ENCODE measurements at regions not wholly inside any gene's neighbourhood (a gene's known extent, or its start where the extent isn't known, plus 50 kb on each side); places are given as distances from the start of the nearest gene placed in this dataset.

- ChIA-PET POLR2A (no interaction called here), CTCF (no interaction called here)
- Mint-ChIP-seq H3K27me3 (peaks cover 5% of the 10 kb centered on the region), H3K27ac (no peak overlapping the region), H3K4me1 (no peaks in the 10 kb centered on the region), H3K36me3 (ENCODE audit: low read depth) (no peaks in the 10 kb centered on the region), H3K9me3 (ENCODE audit: low read depth) (no peaks in the 10 kb centered on the region), H3K4me3 (no peak overlapping the region)
- no peak for DNase-seq
- ATAC-seq: no peak
- intact Hi-C loops (cut with DNase I, micrococcal nuclease): no loop called here
Observed at GRCh38 chr13:109384491-109385241, 401.7 kb downstream of the IRS2 start.

- Mint-ChIP-seq H3K4me3 (no peak overlapping the region), H3K27me3 (peaks cover 9% of the 10 kb centered on the region), H3K4me1 (no peaks in the 10 kb centered on the region), H3K36me3 (ENCODE audit: low read depth) (no peaks in the 10 kb centered on the region), H3K27ac (no peak overlapping the region), H3K9me3 (ENCODE audit: low read depth) (no peaks in the 10 kb centered on the region)
- intact Hi-C loops (cut with DNase I, micrococcal nuclease): no loop called here
- DNase-seq: no peak
- ATAC-seq: no peak
- POLR2A ChIA-PET: no interaction called here
- CTCF ChIA-PET: no interaction called here
Observed at GRCh38 chr13:109383683-109384082, 402.7 kb downstream of the IRS2 start.

- Mint-ChIP-seq H3K27ac (no peak overlapping the region), H3K4me1 (no peaks in the 10 kb centered on the region), H3K4me3 (no peak overlapping the region), H3K36me3 (ENCODE audit: low read depth) (no peaks in the 10 kb centered on the region), H3K9me3 (ENCODE audit: low read depth) (no peaks in the 10 kb centered on the region), H3K27me3 (peaks cover 9% of the 10 kb centered on the region)
- intact Hi-C loops (cut with DNase I, micrococcal nuclease): no loop called here
- CTCF ChIA-PET: no interaction called here
- DNase-seq (no peak), ATAC-seq (no peak)
- POLR2A ChIA-PET: no interaction called here
Observed at GRCh38 chr13:109381546-109382180, 404.7 kb downstream of the IRS2 start.

- Mint-ChIP-seq H3K4me3 (no peak overlapping the region), H3K9me3 (ENCODE audit: low read depth) (no peaks in the 10 kb centered on the region), H3K27me3 (peaks cover 6% of the 10 kb centered on the region), H3K4me1 (no peaks in the 10 kb centered on the region), H3K36me3 (ENCODE audit: low read depth) (no peaks in the 10 kb centered on the region), H3K27ac (no peak overlapping the region)
- intact Hi-C loops (cut with DNase I, micrococcal nuclease): no loop called here
- no peak for ATAC-seq
- CTCF ChIA-PET: no interaction called here
- no peak for DNase-seq
- POLR2A ChIA-PET: no interaction called here
Observed at GRCh38 chr13:109380457-109380856, 405.9 kb downstream of the IRS2 start.

- Mint-ChIP-seq H3K27ac (no peak overlapping the region), H3K36me3 (ENCODE audit: low read depth) (no peaks in the 10 kb centered on the region), H3K4me3 (no peak overlapping the region), H3K9me3 (ENCODE audit: low read depth) (no peaks in the 10 kb centered on the region), H3K4me1 (no peaks in the 10 kb centered on the region), H3K27me3 (peaks cover 6% of the 10 kb centered on the region)
- DNase-seq (no peak), ATAC-seq (no peak)
- ChIA-PET CTCF (no interaction called here), POLR2A (no interaction called here)
- intact Hi-C loops (cut with DNase I, micrococcal nuclease): no loop called here
Observed at GRCh38 chr13:109379930-109380329, 406.5 kb downstream of the IRS2 start.

GRCh38 chr13:109376936-109377335, 409.4 kb downstream of the IRS2 start:
- no peaks in the 10 kb centered on the region for H3K4me1 Mint-ChIP-seq
- intact Hi-C loops (cut with DNase I, micrococcal nuclease): no loop called here
- H3K27me3 Mint-ChIP-seq: peaks cover 6% of the 10 kb centered on the region
- H3K4me3 Mint-ChIP-seq: no peak overlapping the region
- ChIA-PET POLR2A (no interaction called here), CTCF (no interaction called here)
- ATAC-seq (no peak), DNase-seq (no peak)
- no peaks in the 10 kb centered on the region for H3K9me3 Mint-ChIP-seq (ENCODE audit: low read depth)
- H3K36me3 Mint-ChIP-seq (ENCODE audit: low read depth): no peaks in the 10 kb centered on the region
- H3K27ac Mint-ChIP-seq: no peak overlapping the region

- intact Hi-C loops (cut with DNase I, micrococcal nuclease): no loop called here
- DNase-seq: no peak
- no peaks in the 10 kb centered on the region for H3K9me3 Mint-ChIP-seq (ENCODE audit: low read depth)
- H3K27me3 Mint-ChIP-seq: peaks cover 6% of the 10 kb centered on the region
- no peaks in the 10 kb centered on the region for H3K36me3 Mint-ChIP-seq (ENCODE audit: low read depth)
- H3K4me1 Mint-ChIP-seq: no peaks in the 10 kb centered on the region
- no peak overlapping the region for H3K4me3 Mint-ChIP-seq
- H3K27ac Mint-ChIP-seq: no peak overlapping the region
- no peak for ATAC-seq
- POLR2A ChIA-PET: no interaction called here
- CTCF ChIA-PET: interaction anchor here (1.2 kb wide), 1 partner anchor 8 kb away, joined by 3 read pairs; no protein-coding TSS in a partner anchor
Observed at GRCh38 chr13:109374609-109375200, 411.7 kb downstream of the IRS2 start.

GRCh38 chr13:109372666-109373065, 413.7 kb downstream of the IRS2 start:
- ATAC-seq: no peak
- Mint-ChIP-seq H3K27ac (no peak overlapping the region), H3K4me1 (no peaks in the 10 kb centered on the region), H3K9me3 (ENCODE audit: low read depth) (no peaks in the 10 kb centered on the region), H3K36me3 (ENCODE audit: low read depth) (no peaks in the 10 kb centered on the region), H3K27me3 (peaks cover 2% of the 10 kb centered on the region), H3K4me3 (no peak overlapping the region)
- intact Hi-C loops (cut with DNase I, micrococcal nuclease): no loop called here
- ChIA-PET POLR2A (no interaction called here), CTCF (no interaction called here)
- no peak for DNase-seq

- H3K9me3 Mint-ChIP-seq (ENCODE audit: low read depth): no peaks in the 10 kb centered on the region
- H3K4me1 Mint-ChIP-seq: no peaks in the 10 kb centered on the region
- ATAC-seq (no peak), DNase-seq (no peak)
- H3K36me3 Mint-ChIP-seq (ENCODE audit: low read depth): no peaks in the 10 kb centered on the region
- H3K4me3 Mint-ChIP-seq: no peak overlapping the region
- no peak overlapping the region for H3K27ac Mint-ChIP-seq
- H3K27me3 Mint-ChIP-seq: peaks cover 2% of the 10 kb centered on the region
- intact Hi-C loops (cut with DNase I, micrococcal nuclease): no loop called here
- ChIA-PET CTCF (no interaction called here), POLR2A (no interaction called here)
Observed at GRCh38 chr13:109371066-109371465, 415.3 kb downstream of the IRS2 start.

- Mint-ChIP-seq H3K27ac (no peak overlapping the region), H3K4me3 (no peak overlapping the region), H3K9me3 (ENCODE audit: low read depth) (no peaks in the 10 kb centered on the region), H3K4me1 (no peaks in the 10 kb centered on the region), H3K27me3 (peaks cover 2% of the 10 kb centered on the region), H3K36me3 (ENCODE audit: low read depth) (no peaks in the 10 kb centered on the region)
- ATAC-seq (no peak), DNase-seq (no peak)
- intact Hi-C loops (cut with DNase I, micrococcal nuclease): no loop called here
- POLR2A ChIA-PET: no interaction called here
- CTCF ChIA-PET: no interaction called here
Observed at GRCh38 chr13:109370496-109370895, 415.9 kb downstream of the IRS2 start.

GRCh38 chr13:109369353-109370052, 416.9 kb downstream of the IRS2 start:
- POLR2A ChIA-PET: no interaction called here
- Mint-ChIP-seq H3K27ac (no peak overlapping the region), H3K4me3 (no peak overlapping the region), H3K36me3 (ENCODE audit: low read depth) (no peaks in the 10 kb centered on the region), H3K27me3 (no peaks in the 10 kb centered on the region), H3K9me3 (ENCODE audit: low read depth) (no peaks in the 10 kb centered on the region), H3K4me1 (no peaks in the 10 kb centered on the region)
- CTCF ChIA-PET: no interaction called here
- intact Hi-C loops (cut with DNase I, micrococcal nuclease): no loop called here
- DNase-seq: no peak
- ATAC-seq: no peak

- ChIA-PET CTCF (no interaction called here), POLR2A (no interaction called here)
- intact Hi-C loops (cut with DNase I, micrococcal nuclease): no loop called here
- H3K27ac Mint-ChIP-seq: no peak overlapping the region
- no peaks in the 10 kb centered on the region for H3K4me1 Mint-ChIP-seq
- H3K4me3 Mint-ChIP-seq: no peak overlapping the region
- no peaks in the 10 kb centered on the region for H3K9me3 Mint-ChIP-seq (ENCODE audit: low read depth)
- no peaks in the 10 kb centered on the region for H3K27me3 Mint-ChIP-seq
- no peaks in the 10 kb centered on the region for H3K36me3 Mint-ChIP-seq (ENCODE audit: low read depth)
- DNase-seq: no peak
- ATAC-seq: no peak
Observed at GRCh38 chr13:109368230-109368629, 418.2 kb downstream of the IRS2 start.

All from activated CD4-positive, alpha-beta T cell treated with anti-CD3 and anti-CD28 coated beads for 36 hours (primary cell).